ENCODE measurements at regions not wholly inside any gene's neighbourhood (a gene's known extent, or its start where the extent isn't known, plus 50 kb on each side); places are given as distances from the start of the nearest gene placed in this dataset.
"Not testable (repeated sequence)": the region's sequence is repeated elsewhere in the genome, so short reads cannot be mapped to it uniquely, and the experiment has no call there.

DNA sequence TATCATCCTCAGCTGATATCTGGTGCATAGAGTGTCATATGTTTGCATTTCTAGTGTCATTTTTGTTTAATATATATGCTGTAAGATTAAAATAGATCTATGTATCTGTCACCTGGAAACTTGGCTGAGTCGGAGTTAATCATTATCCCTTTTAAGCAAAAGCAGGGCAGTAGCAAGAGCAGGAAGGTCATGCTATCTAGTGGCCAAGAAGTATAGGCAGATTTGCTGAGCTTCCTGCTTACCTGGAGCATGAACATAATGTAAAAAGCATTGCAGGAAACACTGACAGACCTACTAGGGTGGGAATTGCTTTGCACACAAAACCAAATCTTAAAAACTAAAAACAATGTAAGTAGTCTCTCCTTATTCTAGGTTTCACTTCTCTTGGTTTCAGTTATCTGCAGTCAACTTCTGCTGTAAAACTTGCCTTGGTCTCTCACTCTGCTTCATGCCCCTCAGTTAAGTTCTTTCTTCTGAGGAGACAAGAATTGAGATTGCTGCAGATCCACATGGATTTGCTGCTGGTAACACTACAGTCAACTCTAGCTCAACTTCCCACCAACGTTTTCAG lies 295.3 kb downstream of the CDH7 start:
- no peak overlapping the region for H3K4me3 ChIP-seq (ENCODE audit: low read depth, low read length)
- TF ChIP-seq, protein P1, sequence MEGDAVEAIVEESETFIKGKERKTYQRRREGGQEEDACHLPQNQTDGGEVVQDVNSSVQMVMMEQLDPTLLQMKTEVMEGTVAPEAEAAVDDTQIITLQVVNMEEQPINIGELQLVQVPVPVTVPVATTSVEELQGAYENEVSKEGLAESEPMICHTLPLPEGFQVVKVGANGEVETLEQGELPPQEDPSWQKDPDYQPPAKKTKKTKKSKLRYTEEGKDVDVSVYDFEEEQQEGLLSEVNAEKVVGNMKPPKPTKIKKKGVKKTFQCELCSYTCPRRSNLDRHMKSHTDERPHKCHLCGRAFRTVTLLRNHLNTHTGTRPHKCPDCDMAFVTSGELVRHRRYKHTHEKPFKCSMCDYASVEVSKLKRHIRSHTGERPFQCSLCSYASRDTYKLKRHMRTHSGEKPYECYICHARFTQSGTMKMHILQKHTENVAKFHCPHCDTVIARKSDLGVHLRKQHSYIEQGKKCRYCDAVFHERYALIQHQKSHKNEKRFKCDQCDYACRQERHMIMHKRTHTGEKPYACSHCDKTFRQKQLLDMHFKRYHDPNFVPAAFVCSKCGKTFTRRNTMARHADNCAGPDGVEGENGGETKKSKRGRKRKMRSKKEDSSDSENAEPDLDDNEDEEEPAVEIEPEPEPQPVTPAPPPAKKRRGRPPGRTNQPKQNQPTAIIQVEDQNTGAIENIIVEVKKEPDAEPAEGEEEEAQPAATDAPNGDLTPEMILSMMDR (IDR thresholded peaks at IDR 0.05; ENCODE audit: borderline replicate concordance, insufficient read depth, low read depth, low read length): no peak

DNA sequence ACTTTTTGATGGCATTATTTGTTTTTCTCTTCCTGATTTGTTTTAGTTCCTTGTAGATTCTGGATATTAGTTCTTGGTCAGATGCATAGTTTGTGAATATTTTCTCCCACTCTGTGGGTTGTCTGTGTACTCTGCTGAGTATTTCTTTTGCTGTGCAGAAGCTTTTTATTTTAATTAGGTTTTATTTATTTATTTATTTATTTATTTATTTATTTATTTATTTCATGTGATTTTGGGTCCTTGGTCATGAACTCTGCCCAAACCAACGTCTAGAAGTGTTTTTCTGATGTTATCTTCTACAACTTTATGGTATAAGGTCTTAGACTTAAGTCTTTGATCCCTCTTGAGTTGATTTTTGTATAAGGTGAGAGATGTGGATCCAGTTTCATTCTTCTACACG lies 292.2 kb downstream of the CDH7 start:
- TF ChIP-seq, protein P1 (IDR thresholded peaks at IDR 0.05; ENCODE audit: borderline replicate concordance, insufficient read depth, low read depth, low read length): no peak
- no peak overlapping the region for H3K4me3 ChIP-seq (ENCODE audit: low read depth, low read length)

DNA sequence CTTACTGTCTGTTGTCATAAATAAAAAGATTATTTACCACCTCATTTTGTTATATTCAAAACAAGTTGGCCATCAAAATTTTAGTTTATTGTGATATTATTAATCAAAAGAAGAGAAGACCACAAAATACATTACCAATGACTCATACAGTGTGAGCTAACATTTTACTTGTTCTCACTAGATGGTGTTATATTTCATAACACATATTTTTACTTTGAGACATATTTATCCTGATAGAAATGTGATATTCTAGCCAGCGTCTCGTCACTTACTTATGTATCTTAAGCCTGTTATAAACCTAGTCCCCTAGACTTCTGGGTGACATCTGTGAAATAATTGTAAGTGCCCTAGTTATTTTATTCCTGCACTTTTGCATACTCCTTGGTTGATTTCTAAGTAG lies 263.2 kb downstream of the CDH7 start:
- TF ChIP-seq, protein P1 (IDR thresholded peaks at IDR 0.05; ENCODE audit: borderline replicate concordance, insufficient read depth, low read depth, low read length): no peak

DNA sequence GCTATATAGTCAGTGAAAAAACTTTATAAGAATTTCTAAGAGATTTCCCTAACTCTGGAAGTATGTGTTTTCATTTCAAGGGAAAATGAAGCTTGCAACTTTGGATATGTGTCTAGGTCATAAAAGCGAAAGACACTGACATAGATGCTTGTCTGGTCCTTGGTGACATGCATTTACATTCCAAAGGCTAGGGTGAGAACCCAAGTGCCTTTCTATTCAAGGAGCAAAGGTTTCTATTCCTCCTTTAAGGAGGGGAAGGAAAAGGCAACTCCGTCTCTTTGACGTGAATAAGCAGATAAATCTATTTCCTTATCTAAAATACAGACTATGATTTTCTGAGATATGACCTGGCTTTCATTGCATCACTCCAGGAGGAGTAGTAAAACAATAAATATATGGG lies 261.1 kb downstream of the CDH7 start:
- H3K4me3 ChIP-seq (ENCODE audit: low read depth, low read length): no peak overlapping the region
- TF ChIP-seq, protein P1 (IDR thresholded peaks at IDR 0.05; ENCODE audit: borderline replicate concordance, insufficient read depth, low read depth, low read length): no peak

More for the DNA sequence above, 263.2 kb downstream of the CDH7 start:
- H3K4me3 ChIP-seq (ENCODE audit: low read depth, low read length): no peak overlapping the region

DNA sequence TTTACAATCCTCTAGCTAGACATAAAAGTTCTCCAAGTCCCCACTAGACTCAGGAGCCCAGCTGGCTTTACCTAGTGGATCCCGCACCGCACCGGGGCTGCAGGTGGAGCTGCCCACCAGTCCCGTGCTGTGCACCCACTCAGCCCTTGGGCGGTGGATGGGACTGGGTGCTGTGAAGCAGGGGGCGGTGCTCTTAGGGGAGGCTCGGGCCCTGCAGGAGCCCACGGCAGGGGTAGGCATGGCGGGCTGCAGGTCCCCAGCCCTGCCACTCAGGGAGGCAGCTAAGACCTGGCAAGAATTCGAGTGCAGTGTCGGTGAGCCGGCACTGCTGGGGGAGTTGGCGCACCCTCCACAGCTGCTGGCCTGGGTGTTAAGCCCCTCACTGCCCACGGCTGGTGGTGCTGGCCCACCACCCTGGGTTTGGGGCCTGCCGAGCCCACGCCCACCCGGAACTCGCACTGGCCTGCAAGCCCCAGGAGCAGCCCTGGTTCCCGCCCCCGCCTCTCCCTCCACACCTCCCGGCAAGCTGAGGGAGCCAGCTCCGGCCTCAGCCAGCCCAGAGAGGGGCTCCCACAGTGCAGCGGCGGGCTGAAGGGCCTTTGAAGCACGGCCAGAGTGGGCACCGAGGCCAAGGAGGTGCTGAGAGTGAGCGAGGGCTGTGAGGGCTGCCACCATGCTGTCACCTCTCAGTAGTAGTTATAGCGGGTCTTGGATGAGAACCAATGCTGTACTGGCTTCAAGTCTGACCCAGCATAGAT lies 255.2 kb downstream of the CDH7 start:
- no peak overlapping the region for H3K4me3 ChIP-seq (ENCODE audit: low read depth, low read length)
- TF ChIP-seq, protein P1 (IDR thresholded peaks at IDR 0.05; ENCODE audit: borderline replicate concordance, insufficient read depth, low read depth, low read length): no peak

DNA sequence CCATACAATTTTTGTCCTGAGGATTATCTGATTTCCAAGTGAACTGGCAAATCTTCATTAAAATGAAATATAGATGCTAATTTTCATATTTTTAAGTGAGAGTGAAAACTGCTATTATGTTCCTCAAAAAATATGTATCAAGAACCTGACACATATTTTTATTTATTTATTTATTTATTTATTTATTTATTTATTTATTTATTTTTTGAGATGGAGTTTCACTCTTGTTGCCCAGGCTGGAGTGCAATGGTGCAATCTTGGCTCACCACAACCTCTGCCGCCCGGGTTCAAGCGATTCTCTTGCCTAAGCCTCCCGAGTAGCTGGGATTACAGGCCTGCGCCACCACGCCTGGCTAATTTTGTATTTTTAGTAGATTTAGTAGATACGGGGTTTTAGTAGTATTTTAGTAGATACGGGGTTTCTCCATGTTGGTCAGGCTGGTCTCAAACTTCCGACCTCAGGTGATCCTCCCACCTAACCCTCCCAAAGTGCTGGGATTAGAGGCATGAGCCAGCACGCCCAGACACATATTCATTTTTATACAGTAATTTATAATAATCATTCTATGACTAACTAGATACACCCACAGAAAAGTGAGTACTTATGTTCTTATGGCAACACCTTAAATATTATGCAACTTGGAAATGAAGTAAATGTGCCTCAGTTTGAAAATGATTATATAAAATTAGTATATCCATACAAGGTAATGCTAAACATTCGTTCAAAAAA lies 248.3 kb downstream of the CDH7 start:
- not testable (repeated sequence) for H3K4me3 ChIP-seq (ENCODE audit: low read depth, low read length)

DNA sequence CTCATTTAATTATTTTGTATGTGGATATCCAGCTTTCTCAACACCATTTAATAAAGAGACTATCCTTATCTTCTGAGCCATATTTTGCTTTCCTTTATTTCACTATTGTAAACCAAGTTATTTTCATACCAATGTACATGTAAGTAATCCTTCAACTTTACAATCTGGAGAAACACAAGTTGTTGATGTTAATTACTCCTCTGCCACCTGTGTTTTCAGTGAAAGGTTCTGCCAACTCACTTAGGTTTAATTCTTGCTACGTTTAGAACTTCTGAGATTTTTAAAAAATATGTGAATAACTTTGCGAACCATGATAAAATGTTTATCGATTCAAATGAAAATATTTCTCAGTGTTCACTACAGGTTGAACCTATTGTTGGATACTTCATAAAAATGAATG lies 244.4 kb downstream of the CDH7 start:
- H3K4me3 ChIP-seq (ENCODE audit: low read depth, low read length): no peak overlapping the region
- TF ChIP-seq, protein P1 (IDR thresholded peaks at IDR 0.05; ENCODE audit: borderline replicate concordance, insufficient read depth, low read depth, low read length): no peak
